KMS-11 (cell line): ENCODE measurements at regions not wholly inside any gene's neighbourhood (a gene's known extent, or its start where the extent isn't known, plus 50 kb on each side); places are given as distances from the start of the nearest gene placed in this dataset.

Source experiments
- H2AFZ ChIP-seq: fragments of 200-600 bp; sonication (generic); 2 replicates; pipeline ENCODE4 v1.6.1; 2016; ENCODE audit warnings: antibody characterized with exemption, mixed run types, low read depth
- H3K27ac ChIP-seq: fragments of 200-600 bp; sonication (generic); 2 replicates; pipeline ENCODE4 v1.6.1; 2016; ENCODE audit warnings: mild to moderate bottlenecking, mixed run types
- H3K27me3 ChIP-seq: fragments of 200-600 bp; sonication (generic); 2 replicates; pipeline ENCODE4 v1.6.1; 2017; ENCODE audit warnings: mild to moderate bottlenecking, low read depth, mixed run types, moderate library complexity; ENCODE audit not compliant: insufficient read depth
- H3K36me3 ChIP-seq: fragments of 200-600 bp; sonication (generic); 2 replicates; pipeline ENCODE4 v1.6.1; 2017; ENCODE audit warnings: mild to moderate bottlenecking, mixed run types; ENCODE audit not compliant: insufficient read depth
- H3K4me1 ChIP-seq: fragments of 200-600 bp; sonication (generic); 2 replicates; pipeline ENCODE4 v1.6.1; 2016; ENCODE audit warnings: mild to moderate bottlenecking, low read depth, mixed run types; ENCODE audit not compliant: poor library complexity, severe bottlenecking
- H3K4me2 ChIP-seq: fragments of 200-600 bp; sonication (generic); 2 replicates; pipeline ENCODE4 v1.7.0; 2016; ENCODE audit warnings: mild to moderate bottlenecking, mixed run types
- H3K4me3 ChIP-seq: fragments of 200-600 bp; sonication (generic); IDR thresholded peaks from 2 replicates; pipeline ENCODE4 v1.6.1; 2017; ENCODE audit warnings: low read depth, low read length, mixed read lengths; ENCODE audit not compliant: insufficient read depth
- H3K79me2 ChIP-seq: fragments of 200-600 bp; sonication (generic); 2 replicates; pipeline ENCODE4 v1.6.1; 2016; ENCODE audit warnings: low read depth, mixed run types; ENCODE audit not compliant: insufficient read depth
- H3K9ac ChIP-seq: fragments of 200-600 bp; sonication (generic); 2 replicates; pipeline ENCODE4 v1.6.1; 2016; ENCODE audit warnings: mild to moderate bottlenecking, mixed run types
- H4K20me1 ChIP-seq: fragments of 200-600 bp; sonication (generic); 2 replicates; pipeline ENCODE4 v1.6.1; 2016; ENCODE audit warnings: mild to moderate bottlenecking, mixed run types; ENCODE audit not compliant: insufficient read depth
- TF ChIP-seq, protein P1 (sequence below): fragments of 200-600 bp; sonication (generic); conservative IDR thresholded peaks from 2 replicates; pipeline ENCODE4 v1.6.1; 2017; ENCODE audit warnings: low read depth, mild to moderate bottlenecking, antibody characterized with exemption, low read length, moderate library complexity, mixed read lengths

DNA sequence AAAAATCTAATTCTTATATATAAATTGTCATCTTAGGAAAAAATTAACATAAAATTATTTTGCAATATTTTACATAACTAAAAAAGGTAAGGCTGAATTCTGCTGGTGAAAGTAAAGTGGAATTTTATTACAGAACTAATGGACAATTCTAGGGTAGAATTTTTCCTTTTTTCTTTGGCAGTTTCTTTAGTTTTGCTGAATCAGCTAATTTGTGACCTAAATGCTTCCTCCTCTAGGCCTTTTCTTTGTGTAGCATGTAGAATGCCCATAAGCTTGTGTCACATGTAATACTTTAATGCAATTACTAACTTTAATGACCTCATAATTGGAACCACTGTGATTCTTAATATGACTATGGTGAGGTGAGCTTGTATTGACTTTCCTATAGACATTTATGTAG, 1378.4 kb upstream of the ADGRL4 start:
- H2AFZ ChIP-seq: no peak overlapping the region
- no peak overlapping the region for H3K4me3 ChIP-seq
- no peaks in the 10 kb centered on the region for H3K27me3 ChIP-seq
- no peak overlapping the region for H3K4me2 ChIP-seq
- no peaks in the 10 kb centered on the region for H3K36me3 ChIP-seq
- TF ChIP-seq, protein P1, sequence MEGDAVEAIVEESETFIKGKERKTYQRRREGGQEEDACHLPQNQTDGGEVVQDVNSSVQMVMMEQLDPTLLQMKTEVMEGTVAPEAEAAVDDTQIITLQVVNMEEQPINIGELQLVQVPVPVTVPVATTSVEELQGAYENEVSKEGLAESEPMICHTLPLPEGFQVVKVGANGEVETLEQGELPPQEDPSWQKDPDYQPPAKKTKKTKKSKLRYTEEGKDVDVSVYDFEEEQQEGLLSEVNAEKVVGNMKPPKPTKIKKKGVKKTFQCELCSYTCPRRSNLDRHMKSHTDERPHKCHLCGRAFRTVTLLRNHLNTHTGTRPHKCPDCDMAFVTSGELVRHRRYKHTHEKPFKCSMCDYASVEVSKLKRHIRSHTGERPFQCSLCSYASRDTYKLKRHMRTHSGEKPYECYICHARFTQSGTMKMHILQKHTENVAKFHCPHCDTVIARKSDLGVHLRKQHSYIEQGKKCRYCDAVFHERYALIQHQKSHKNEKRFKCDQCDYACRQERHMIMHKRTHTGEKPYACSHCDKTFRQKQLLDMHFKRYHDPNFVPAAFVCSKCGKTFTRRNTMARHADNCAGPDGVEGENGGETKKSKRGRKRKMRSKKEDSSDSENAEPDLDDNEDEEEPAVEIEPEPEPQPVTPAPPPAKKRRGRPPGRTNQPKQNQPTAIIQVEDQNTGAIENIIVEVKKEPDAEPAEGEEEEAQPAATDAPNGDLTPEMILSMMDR: no peak
- no peaks in the 10 kb centered on the region for H3K79me2 ChIP-seq
- no peak overlapping the region for H3K9ac ChIP-seq
- H3K4me1 ChIP-seq: no peaks in the 10 kb centered on the region
- no peak overlapping the region for H3K27ac ChIP-seq
- no peaks in the 10 kb centered on the region for H4K20me1 ChIP-seq

DNA sequence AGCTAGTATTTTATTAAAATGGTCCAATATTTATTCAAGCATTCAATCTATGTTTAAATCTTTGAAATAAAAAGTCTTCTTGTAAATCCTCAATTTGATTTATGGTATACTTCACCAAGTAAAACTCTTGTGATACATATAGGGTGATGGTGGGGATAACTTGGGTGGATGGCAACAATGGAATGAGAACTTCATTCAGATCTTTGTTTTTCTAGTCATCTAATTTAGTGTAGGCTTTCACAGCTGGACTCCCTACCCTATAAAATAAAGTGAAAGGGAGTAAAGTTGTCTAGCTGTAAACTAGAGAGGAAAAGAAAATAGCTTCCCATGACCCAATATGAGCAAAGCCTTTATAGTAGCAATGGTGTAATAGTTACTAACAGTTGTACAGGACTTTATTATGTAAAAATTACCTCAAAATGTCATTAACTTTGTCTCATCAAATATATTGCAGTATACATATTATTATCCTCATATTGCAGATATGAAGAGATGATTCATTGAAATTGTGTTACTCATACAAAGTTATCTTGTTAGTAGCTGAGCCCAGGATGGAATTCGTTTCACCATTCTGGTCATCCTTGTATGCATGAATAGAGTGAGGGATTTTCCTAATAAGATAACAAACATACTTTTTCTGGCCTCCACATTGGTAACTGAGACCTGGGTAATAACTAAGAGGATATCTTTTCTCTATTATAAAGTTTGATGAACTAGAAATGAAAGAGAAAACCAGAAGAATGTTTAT, 1377.7 kb upstream of the ADGRL4 start:
- H3K4me2 ChIP-seq: no peak overlapping the region
- no peaks in the 10 kb centered on the region for H3K27me3 ChIP-seq
- no peaks in the 10 kb centered on the region for H4K20me1 ChIP-seq
- H3K27ac ChIP-seq: no peak overlapping the region
- no peak overlapping the region for H3K4me3 ChIP-seq
- no peak overlapping the region for H2AFZ ChIP-seq
- no peaks in the 10 kb centered on the region for H3K4me1 ChIP-seq
- H3K36me3 ChIP-seq: no peaks in the 10 kb centered on the region
- H3K9ac ChIP-seq: no peak overlapping the region
- H3K79me2 ChIP-seq: no peaks in the 10 kb centered on the region
- TF ChIP-seq, protein P1: no peak

DNA sequence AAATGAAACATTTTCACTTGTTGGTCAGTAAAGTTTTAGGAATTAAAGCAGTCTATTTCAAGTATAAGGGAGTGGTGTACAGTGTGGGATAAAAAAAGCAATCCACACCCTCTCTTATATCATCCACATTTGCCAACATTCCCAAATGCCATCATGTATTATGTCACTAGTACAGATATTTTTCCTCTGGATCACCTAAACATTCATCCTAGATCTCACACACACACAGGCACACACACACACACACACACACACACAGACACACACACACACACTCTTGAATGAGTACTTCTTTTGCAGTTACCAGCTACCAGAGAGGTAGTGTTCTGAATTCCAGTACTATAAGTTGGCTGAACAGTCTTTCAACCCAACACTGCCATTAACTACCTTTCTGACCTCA, 1369.1 kb upstream of the ADGRL4 start:
- H3K4me1 ChIP-seq: no peaks in the 10 kb centered on the region
- TF ChIP-seq, protein P1: no peak
- no peak overlapping the region for H3K9ac ChIP-seq
- H3K4me2 ChIP-seq: no peak overlapping the region
- H3K27me3 ChIP-seq: no peaks in the 10 kb centered on the region
- no peaks in the 10 kb centered on the region for H4K20me1 ChIP-seq
- no peak overlapping the region for H2AFZ ChIP-seq
- H3K79me2 ChIP-seq: no peaks in the 10 kb centered on the region
- H3K27ac ChIP-seq: no peak overlapping the region
- no peaks in the 10 kb centered on the region for H3K36me3 ChIP-seq
- no peak overlapping the region for H3K4me3 ChIP-seq

DNA sequence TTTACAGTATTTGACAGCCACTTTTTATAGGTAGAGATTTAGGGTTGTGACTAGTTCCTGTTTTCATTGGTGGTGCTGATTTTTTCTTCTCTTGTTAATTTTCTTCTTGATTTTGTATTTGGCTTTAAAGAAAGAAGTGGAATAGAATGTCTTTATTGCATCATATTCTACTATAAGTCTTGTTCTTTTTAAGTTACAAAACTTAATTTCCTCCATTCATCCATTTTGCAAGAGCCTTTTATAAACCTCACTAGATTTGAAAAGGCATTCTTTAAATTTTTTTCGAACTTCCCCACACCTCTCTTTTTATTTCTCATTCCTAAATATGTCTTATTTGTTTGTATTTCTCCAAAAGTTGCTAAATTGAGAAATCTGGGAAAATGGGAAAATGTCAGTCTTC, 1368.6 kb upstream of the ADGRL4 start:
- no peak overlapping the region for H3K27ac ChIP-seq
- H3K79me2 ChIP-seq: no peaks in the 10 kb centered on the region
- no peaks in the 10 kb centered on the region for H3K27me3 ChIP-seq

More for the DNA sequence above, 1368.6 kb upstream of the ADGRL4 start:
- Histone ChIP-seq H3K4me3 (no peak overlapping the region), H2AFZ (no peak overlapping the region), H3K9ac (no peak overlapping the region), H3K4me1 (no peaks in the 10 kb centered on the region), H4K20me1 (no peaks in the 10 kb centered on the region), H3K36me3 (no peaks in the 10 kb centered on the region), H3K4me2 (no peak overlapping the region)
- TF ChIP-seq, protein P1: no peak
